Parathyroid adenoma (tissue), 2 donors: ENCODE measurements at regions not wholly inside any gene's neighbourhood (a gene's known extent, or its start where the extent isn't known, plus 50 kb on each side); places are given as distances from the start of the nearest gene placed in this dataset.
"Not testable (repeated sequence)": the region's sequence is repeated elsewhere in the genome, so short reads cannot be mapped to it uniquely, and the experiment has no call there.

Source experiments
- H2AFZ ChIP-seq: fragments of 300-600 bp; sonication (generic); one replicate; pipeline ENCODE4 v1.7.0; 2017; ENCODE audit warnings: antibody characterized with exemption, mild to moderate bottlenecking
- H3K27ac ChIP-seq: fragments of 300-600 bp; sonication (generic); one replicate; pipeline ENCODE4 v1.7.0; 2017
- H3K27me3 ChIP-seq: fragments of 300-600 bp; sonication (generic); one replicate; pipeline ENCODE4 v1.7.0; 2017; ENCODE audit warnings: low read length; ENCODE audit not compliant: control insufficient read depth, insufficient read depth
- H3K36me3 ChIP-seq: fragments of 300-600 bp; sonication (generic); one replicate; pipeline ENCODE4 v1.7.0; 2017; ENCODE audit warnings: low read length; ENCODE audit not compliant: control insufficient read depth, insufficient read depth
- H3K4me1 ChIP-seq: fragments of 300-600 bp; sonication (generic); one replicate; pipeline ENCODE4 v1.7.0; 2017; ENCODE audit warnings: control low read depth
- H3K4me2 ChIP-seq: fragments of 300-600 bp; sonication (generic); one replicate; pipeline ENCODE4 v1.7.0; 2017; ENCODE audit warnings: low read length
- H3K4me3 ChIP-seq: fragments of 300-600 bp; sonication (generic); one replicate; pipeline ENCODE4 v1.7.0; 2017; ENCODE audit warnings: low read depth, low read length
- H3K79me2 ChIP-seq: fragments of 300-600 bp; sonication (generic); one replicate; pipeline ENCODE4 v1.7.0; 2017; ENCODE audit warnings: control low read depth
- H3K9ac ChIP-seq: fragments of 300-600 bp; sonication (generic); one replicate; pipeline ENCODE4 v1.7.0; 2017; ENCODE audit warnings: mild to moderate bottlenecking
- H3K9me3 ChIP-seq: fragments of 300-600 bp; sonication (generic); one replicate; pipeline ENCODE4 v1.7.0; 2017; ENCODE audit warnings: low read length; ENCODE audit not compliant: control insufficient read depth
- CTCF ChIP-seq: fragments of 300-600 bp; sonication (generic); IDR thresholded peaks from one replicate; pipeline ENCODE4 v1.7.0; 2017; ENCODE audit warnings: antibody characterized with exemption, mild to moderate bottlenecking
- donor health status: primary hyperparathyroidism.

GRCh38 chr1:68751723-68752122 lies 254.8 kb upstream of the DEPDC1 start:
- no peak overlapping the region for H3K4me2 ChIP-seq
- no peak overlapping the region for H3K4me3 ChIP-seq
- no peak overlapping the region for H2AFZ ChIP-seq
- H3K9me3 ChIP-seq = no peaks in the 10 kb centered on the region
- H3K79me2 ChIP-seq = no peaks in the 10 kb centered on the region
- H3K27ac ChIP-seq = no peak overlapping the region
- H3K9ac ChIP-seq = no peak overlapping the region
- H3K36me3 ChIP-seq = no peaks in the 10 kb centered on the region
- H3K4me1 ChIP-seq = no peaks in the 10 kb centered on the region
- no peaks in the 10 kb centered on the region for H3K27me3 ChIP-seq
- no peak for TF ChIP-seq CTCF

GRCh38 chr1:68758666-68759209 lies 261.9 kb upstream of the DEPDC1 start:
- H3K36me3 ChIP-seq = no peaks in the 10 kb centered on the region
- no peak overlapping the region for H3K4me3 ChIP-seq
- no peaks in the 10 kb centered on the region for H3K9me3 ChIP-seq
- no peak overlapping the region for H3K9ac ChIP-seq
- no peak overlapping the region for H3K4me2 ChIP-seq
- H3K4me1 ChIP-seq = no peaks in the 10 kb centered on the region
- no peaks in the 10 kb centered on the region for H3K27me3 ChIP-seq
- H3K27ac ChIP-seq = no peak overlapping the region
- no peak for TF ChIP-seq CTCF
- no peak overlapping the region for H2AFZ ChIP-seq
- H3K79me2 ChIP-seq = no peaks in the 10 kb centered on the region

GRCh38 chr1:68767941-68768340 lies 271.1 kb upstream of the DEPDC1 start:
- Histone ChIP-seq H3K4me3 (no peak overlapping the region), H3K27me3 (no peaks in the 10 kb centered on the region), H3K9me3 (no peaks in the 10 kb centered on the region), H3K4me2 (no peak overlapping the region), H3K9ac (no peak overlapping the region), H3K79me2 (no peaks in the 10 kb centered on the region), H2AFZ (no peak overlapping the region), H3K36me3 (no peaks in the 10 kb centered on the region), H3K27ac (no peak overlapping the region), H3K4me1 (no peaks in the 10 kb centered on the region)
- TF ChIP-seq CTCF = no peak

- H3K4me3 ChIP-seq = no peak overlapping the region
- no peaks in the 10 kb centered on the region for H3K27me3 ChIP-seq
- no peaks in the 10 kb centered on the region for H3K9me3 ChIP-seq
- no peaks in the 10 kb centered on the region for H3K36me3 ChIP-seq
- no peak overlapping the region for H3K9ac ChIP-seq
- no peak overlapping the region for H3K4me2 ChIP-seq
- no peak for TF ChIP-seq CTCF
- H3K27ac ChIP-seq = no peak overlapping the region
- no peaks in the 10 kb centered on the region for H3K79me2 ChIP-seq
- H2AFZ ChIP-seq = no peak overlapping the region
- no peaks in the 10 kb centered on the region for H3K4me1 ChIP-seq
Measured at GRCh38 chr1:68770817-68771216, 273.9 kb upstream of the DEPDC1 start.

- TF ChIP-seq CTCF = no peak
- Histone ChIP-seq H3K4me2 (no peak overlapping the region), H3K4me3 (no peak overlapping the region), H3K9ac (no peak overlapping the region), H3K27ac (no peak overlapping the region), H3K9me3 (no peaks in the 10 kb centered on the region), H3K36me3 (no peaks in the 10 kb centered on the region), H3K4me1 (no peaks in the 10 kb centered on the region), H3K79me2 (no peaks in the 10 kb centered on the region), H3K27me3 (no peaks in the 10 kb centered on the region), H2AFZ (no peak overlapping the region)
Measured at GRCh38 chr1:68777851-68778250, 281.0 kb upstream of the DEPDC1 start.

GRCh38 chr1:68779841-68780240 lies 283.0 kb upstream of the DEPDC1 start:
- H3K9ac ChIP-seq, H2AFZ ChIP-seq, H3K4me1 ChIP-seq, H3K4me3 ChIP-seq, H3K9me3 ChIP-seq, H3K27ac ChIP-seq, H3K79me2 ChIP-seq, H3K27me3 ChIP-seq, H3K36me3 ChIP-seq, H3K4me2 ChIP-seq: not testable (repeated sequence)
